H1 (cell line): ENCODE measurements at regions not wholly inside any gene's neighbourhood (a gene's known extent, or its start where the extent isn't known, plus 50 kb on each side); places are given as distances from the start of the nearest gene placed in this dataset.

Experiments
- CBX5 ChIP-seq: fragments of 300-800, 300-1000 bp; sonication (generic); IDR thresholded peaks from 2 replicates; pipeline ENCODE4 v1.7.1; 2016; ENCODE audit warnings: antibody characterized with exemption, low read length, low read depth
- CBX8 ChIP-seq: fragments of 300-800, 300-1000 bp; sonication (generic); IDR thresholded peaks from 2 replicates; pipeline ENCODE4 v1.7.1; 2016; ENCODE audit warnings: low read depth, low read length, borderline replicate concordance
- EP300 ChIP-seq, 2 experiments: IDR thresholded peaks; 1 replicate in 1 of 2; 2 replicates in 1 of 2; pipeline ENCODE4 v1.6.1; 2011 to 2012; ENCODE audit warnings: low read depth in 2 of 2, low read length in 2 of 2, mild to moderate bottlenecking in 2 of 2, borderline replicate concordance in 1 of 2, inconsistent platforms in 1 of 2, moderate library complexity in 1 of 2
- HDAC2 ChIP-seq, 2 experiments: fragments of 300-600 bp in 1 of 2; sonication (generic) in 1 of 2; IDR thresholded peaks; 2 replicates each; pipeline ENCODE4 v1.6.1; 2011 to 2012; ENCODE audit warnings: low read depth in 2 of 2, low read length in 2 of 2, mild to moderate bottlenecking in 2 of 2, moderate library complexity in 2 of 2, borderline replicate concordance in 1 of 2, inconsistent platforms in 1 of 2
- JUN ChIP-seq: IDR thresholded peaks from 2 replicates; pipeline ENCODE4 v1.6.1; 2011; ENCODE audit warnings: low read depth, mild to moderate bottlenecking, improper control_type of control experiment, low read length
- POLR2A ChIP-seq, 2 experiments: IDR thresholded peaks; 1 replicate in 1 of 2; 2 replicates in 1 of 2; pipeline ENCODE4 v1.6.1; 2011; ENCODE audit warnings: low read depth in 2 of 2, low read length in 2 of 2, mild to moderate bottlenecking in 2 of 2; ENCODE audit errors: control extremely low read depth in 1 of 2
- POLR2AphosphoS5 ChIP-seq: IDR thresholded peaks from 2 replicates; pipeline ENCODE4 v1.6.1; 2011; ENCODE audit warnings: low read depth, low read length
- RXRA ChIP-seq: IDR thresholded peaks from 2 replicates; pipeline ENCODE4 v1.6.1; 2011; ENCODE audit warnings: low read depth, mild to moderate bottlenecking, low read length, moderate library complexity; ENCODE audit not compliant: insufficient read depth
- SP2 ChIP-seq: IDR thresholded peaks from 2 replicates; pipeline ENCODE4 v1.6.1; 2012; ENCODE audit warnings: mild to moderate bottlenecking, low read length, inconsistent platforms
- TAF1 ChIP-seq: IDR thresholded peaks from 2 replicates; pipeline ENCODE4 v1.6.1; 2011; ENCODE audit warnings: mild to moderate bottlenecking, low read depth, low read length
- TF ChIP-seq, protein P1 (sequence below), 3 experiments: IDR thresholded peaks; 1 replicate in 2 of 3; 2 replicates in 1 of 3; pipeline versions ENCODE4 v1.5.1 to v1.6.1; 2011; ENCODE audit warnings: low read length in 3 of 3, mild to moderate bottlenecking in 3 of 3, inconsistent platforms in 2 of 3, low read depth in 1 of 3, moderate library complexity in 1 of 3; ENCODE audit not compliant: insufficient read depth in 1 of 3; ENCODE audit errors: control extremely low read depth in 1 of 3
- TF ChIP-seq, protein P2 (sequence below): IDR thresholded peaks from 2 replicates; pipeline ENCODE4 v1.6.1; 2012; ENCODE audit warnings: low read length, inconsistent platforms
- TF ChIP-seq, protein P3 (sequence below): IDR thresholded peaks from 2 replicates; pipeline ENCODE4 v1.6.1; 2011; ENCODE audit warnings: low read depth, mild to moderate bottlenecking, low read length; ENCODE audit not compliant: insufficient read depth

DNA sequence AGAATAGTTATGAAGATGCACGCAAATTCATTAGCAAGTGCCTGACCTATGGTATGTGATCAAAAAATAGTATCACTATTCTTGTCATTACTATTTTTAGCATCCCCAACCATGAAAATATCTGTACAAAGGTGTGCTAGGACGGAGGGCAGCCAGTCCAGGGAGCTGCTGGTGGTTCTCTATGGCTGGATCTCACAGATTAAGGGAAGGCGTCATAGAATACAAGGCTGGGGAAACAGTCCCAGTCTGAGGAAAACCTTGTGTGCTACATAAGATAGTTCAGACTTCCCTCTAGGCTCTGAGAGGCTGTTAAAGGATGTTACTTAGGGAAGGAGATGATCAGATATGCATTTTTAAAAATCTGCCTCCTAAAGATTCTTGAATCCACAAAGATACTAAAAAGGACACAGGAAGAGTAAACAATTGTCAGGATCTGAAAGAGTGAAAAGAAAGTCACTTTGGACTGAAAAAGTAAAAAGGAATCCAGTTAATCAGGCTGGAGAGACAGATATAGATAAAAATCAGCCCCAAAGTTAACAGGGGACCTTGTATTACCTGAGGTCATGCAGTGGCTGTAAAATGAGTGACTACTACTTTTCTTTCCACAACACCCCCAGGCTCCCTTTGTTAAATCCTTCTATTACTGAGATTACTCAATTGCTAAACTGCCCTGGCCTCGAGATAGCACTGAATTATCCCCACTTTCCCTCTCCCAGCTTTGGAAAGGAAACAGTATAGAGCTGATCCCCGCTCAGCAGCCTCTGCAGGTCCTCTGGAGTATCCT, 108.6 kb downstream of the MAB21L3 start:
- TF ChIP-seq, protein P1, sequence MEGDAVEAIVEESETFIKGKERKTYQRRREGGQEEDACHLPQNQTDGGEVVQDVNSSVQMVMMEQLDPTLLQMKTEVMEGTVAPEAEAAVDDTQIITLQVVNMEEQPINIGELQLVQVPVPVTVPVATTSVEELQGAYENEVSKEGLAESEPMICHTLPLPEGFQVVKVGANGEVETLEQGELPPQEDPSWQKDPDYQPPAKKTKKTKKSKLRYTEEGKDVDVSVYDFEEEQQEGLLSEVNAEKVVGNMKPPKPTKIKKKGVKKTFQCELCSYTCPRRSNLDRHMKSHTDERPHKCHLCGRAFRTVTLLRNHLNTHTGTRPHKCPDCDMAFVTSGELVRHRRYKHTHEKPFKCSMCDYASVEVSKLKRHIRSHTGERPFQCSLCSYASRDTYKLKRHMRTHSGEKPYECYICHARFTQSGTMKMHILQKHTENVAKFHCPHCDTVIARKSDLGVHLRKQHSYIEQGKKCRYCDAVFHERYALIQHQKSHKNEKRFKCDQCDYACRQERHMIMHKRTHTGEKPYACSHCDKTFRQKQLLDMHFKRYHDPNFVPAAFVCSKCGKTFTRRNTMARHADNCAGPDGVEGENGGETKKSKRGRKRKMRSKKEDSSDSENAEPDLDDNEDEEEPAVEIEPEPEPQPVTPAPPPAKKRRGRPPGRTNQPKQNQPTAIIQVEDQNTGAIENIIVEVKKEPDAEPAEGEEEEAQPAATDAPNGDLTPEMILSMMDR (IDR thresholded peaks at IDR 0.05; ENCODE audit: control extremely low read depth in 1 of 3, insufficient read depth in 1 of 3, low read depth in 1 of 3, low read length in 3 of 3) = no peak
- TF ChIP-seq POLR2A (IDR thresholded peaks at IDR 0.05; ENCODE audit: control extremely low read depth in 1 of 2, low read depth in 2 of 2, low read length in 2 of 2) = no peak
- no peak for TF ChIP-seq SP2
- TF ChIP-seq, protein P2, sequence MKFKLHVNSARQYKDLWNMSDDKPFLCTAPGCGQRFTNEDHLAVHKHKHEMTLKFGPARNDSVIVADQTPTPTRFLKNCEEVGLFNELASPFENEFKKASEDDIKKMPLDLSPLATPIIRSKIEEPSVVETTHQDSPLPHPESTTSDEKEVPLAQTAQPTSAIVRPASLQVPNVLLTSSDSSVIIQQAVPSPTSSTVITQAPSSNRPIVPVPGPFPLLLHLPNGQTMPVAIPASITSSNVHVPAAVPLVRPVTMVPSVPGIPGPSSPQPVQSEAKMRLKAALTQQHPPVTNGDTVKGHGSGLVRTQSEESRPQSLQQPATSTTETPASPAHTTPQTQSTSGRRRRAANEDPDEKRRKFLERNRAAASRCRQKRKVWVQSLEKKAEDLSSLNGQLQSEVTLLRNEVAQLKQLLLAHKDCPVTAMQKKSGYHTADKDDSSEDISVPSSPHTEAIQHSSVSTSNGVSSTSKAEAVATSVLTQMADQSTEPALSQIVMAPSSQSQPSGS = no peak
- TF ChIP-seq, protein P3, sequence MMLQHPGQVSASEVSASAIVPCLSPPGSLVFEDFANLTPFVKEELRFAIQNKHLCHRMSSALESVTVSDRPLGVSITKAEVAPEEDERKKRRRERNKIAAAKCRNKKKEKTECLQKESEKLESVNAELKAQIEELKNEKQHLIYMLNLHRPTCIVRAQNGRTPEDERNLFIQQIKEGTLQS = no peak
- TF ChIP-seq TAF1 = no peak
- TF ChIP-seq POLR2AphosphoS5 = no peak
- TF ChIP-seq RXRA = no peak
- no peak for TF ChIP-seq CBX8
- no peak for TF ChIP-seq CBX5
- no peak for TF ChIP-seq EP300 (IDR thresholded peaks at IDR 0.05; ENCODE audit: borderline replicate concordance in 1 of 2, low read depth in 2 of 2, low read length in 2 of 2)
- no peak for TF ChIP-seq HDAC2 (IDR thresholded peaks at IDR 0.05; ENCODE audit: borderline replicate concordance in 1 of 2, low read depth in 2 of 2, low read length in 2 of 2)
- TF ChIP-seq JUN = no peak
